ENCODE measurements at regions not wholly inside any gene's neighbourhood (a gene's known extent, or its start where the extent isn't known, plus 50 kb on each side); places are given as distances from the start of the nearest gene placed in this dataset.

GRCh38 chr12:84807249-84807648 is 105.3 kb downstream of the SLC6A15 start:
- DNase-seq (ENCODE audit: low read depth), result peak; percentile 42

GRCh38 chr12:84805474-84805858 is 107.1 kb downstream of the SLC6A15 start:
- no peak for DNase-seq (ENCODE audit: low read depth)

- DNase-seq (ENCODE audit: low read depth), result no peak
Observed at GRCh38 chr12:84804691-84805473, 107.7 kb downstream of the SLC6A15 start.

- DNase-seq (ENCODE audit: low read depth), result no peak
Observed at GRCh38 chr12:84803661-84804060, 108.9 kb downstream of the SLC6A15 start.

- no peak for DNase-seq (ENCODE audit: low read depth)
Observed at GRCh38 chr12:84802161-84802560, 110.4 kb downstream of the SLC6A15 start.

- DNase-seq (ENCODE audit: low read depth), result peak; percentile 49
Observed at GRCh38 chr12:84793558-84794367, 118.8 kb downstream of the SLC6A15 start.

GRCh38 chr12:84791444-84791843 is 121.2 kb downstream of the SLC6A15 start:
- no peak for DNase-seq (ENCODE audit: low read depth)

GRCh38 chr12:84789184-84789583 is 123.4 kb downstream of the SLC6A15 start:
- no peak for DNase-seq (ENCODE audit: low read depth)

GRCh38 chr12:84787253-84787652 is 125.3 kb downstream of the SLC6A15 start:
- DNase-seq (ENCODE audit: low read depth), result no peak

- no peak for DNase-seq (ENCODE audit: low read depth)
Observed at GRCh38 chr12:84786622-84787021, 126.0 kb downstream of the SLC6A15 start.

GRCh38 chr12:84785951-84786350 is 126.6 kb downstream of the SLC6A15 start:
- DNase-seq (ENCODE audit: low read depth), result no peak

- DNase-seq (ENCODE audit: low read depth), result no peak
Observed at GRCh38 chr12:84785281-84785680, 127.3 kb downstream of the SLC6A15 start.

- DNase-seq (ENCODE audit: low read depth), result no peak
Observed at GRCh38 chr12:84779169-84779568, 133.4 kb downstream of the SLC6A15 start.

GRCh38 chr12:84772281-84772680 is 140.3 kb downstream of the SLC6A15 start:
- DNase-seq (ENCODE audit: low read depth), result no peak

GRCh38 chr12:84767079-84767478 is 145.5 kb downstream of the SLC6A15 start:
- DNase-seq (ENCODE audit: low read depth), result no peak

GRCh38 chr12:84766375-84766774 is 146.2 kb downstream of the SLC6A15 start:
- DNase-seq (ENCODE audit: low read depth), result no peak

- DNase-seq (ENCODE audit: low read depth), result no peak
Observed at GRCh38 chr12:84764001-84764400, 148.6 kb downstream of the SLC6A15 start.

GRCh38 chr12:84763107-84763506 is 149.5 kb downstream of the SLC6A15 start:
- no peak for DNase-seq (ENCODE audit: low read depth)

- DNase-seq (ENCODE audit: low read depth), result no peak
Observed at GRCh38 chr12:84760091-84760865, 152.3 kb downstream of the SLC6A15 start.

GRCh38 chr12:84757978-84758377 is 154.6 kb downstream of the SLC6A15 start:
- DNase-seq (ENCODE audit: low read depth), result peak; percentile 50

- DNase-seq (ENCODE audit: low read depth), result peak; percentile 57
Observed at GRCh38 chr12:84756961-84757360, 155.6 kb downstream of the SLC6A15 start.

GRCh38 chr12:84745127-84745526 is 167.5 kb downstream of the SLC6A15 start:
- no peak for DNase-seq (ENCODE audit: low read depth)

- no peak for DNase-seq (ENCODE audit: low read depth)
Observed at GRCh38 chr12:84741692-84742091, 170.9 kb downstream of the SLC6A15 start.
